ENCODE measurements at regions not wholly inside any gene's neighbourhood (a gene's known extent, or its start where the extent isn't known, plus 50 kb on each side); places are given as distances from the start of the nearest gene placed in this dataset.
A peak's percentile ranks its signal among the peaks of the same experiment; 100 is the strongest.

DNA sequence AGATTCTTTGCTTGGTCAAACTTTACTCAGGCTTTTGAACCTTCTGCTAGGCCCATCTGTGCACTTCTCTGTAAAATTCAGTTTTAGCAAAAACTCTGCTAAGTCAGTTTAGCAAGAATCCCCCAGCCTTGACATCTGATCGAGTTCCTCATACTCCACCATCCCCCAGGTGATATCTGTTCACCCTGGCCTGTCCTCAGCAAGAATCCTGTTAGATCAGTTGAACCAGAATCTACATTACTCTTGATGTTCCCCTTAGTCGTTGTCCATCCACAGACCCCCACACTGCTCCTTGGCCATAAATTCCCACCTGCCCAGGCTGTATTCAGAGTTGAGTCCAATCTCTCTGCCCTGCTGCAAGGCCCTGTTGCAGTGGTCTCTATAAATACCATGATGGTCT lies 162.6 kb downstream of the ZNF674 start:
- no peak overlapping the region for H3K27ac ChIP-seq
- TF ChIP-seq CTCF (IDR thresholded peaks at IDR 0.05) = no peak
- no peak for TF ChIP-seq ZFX (IDR thresholded peaks at IDR 0.05; ENCODE audit: borderline replicate concordance)

DNA sequence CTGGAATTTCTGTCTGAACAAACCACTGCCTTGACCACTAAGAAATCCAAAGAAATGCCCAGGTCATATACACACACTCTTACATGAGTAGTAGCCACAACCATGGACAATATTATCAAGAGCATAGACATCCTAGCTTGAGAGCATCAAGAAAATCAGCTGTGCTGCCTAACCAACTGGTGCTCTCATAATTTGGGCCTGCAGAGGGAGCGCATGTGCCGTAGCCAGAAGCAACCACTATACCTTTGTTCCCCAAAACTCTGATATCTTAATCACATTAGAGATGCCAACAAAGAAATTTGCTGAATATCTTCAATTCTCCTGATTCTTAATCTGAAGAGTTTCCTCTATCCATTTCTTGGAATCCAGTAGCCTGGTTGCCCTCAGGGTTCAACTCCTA lies 163.6 kb downstream of the ZNF674 start:
- peak; percentile 45 for TF ChIP-seq CTCF (IDR thresholded peaks at IDR 0.05)
- no peak for TF ChIP-seq ZFX (IDR thresholded peaks at IDR 0.05; ENCODE audit: borderline replicate concordance)
- H3K27ac ChIP-seq = no peak overlapping the region

- TF ChIP-seq ZFX (IDR thresholded peaks at IDR 0.05; ENCODE audit: borderline replicate concordance) = no peak
- no peak for TF ChIP-seq CTCF (IDR thresholded peaks at IDR 0.05)
- no peak overlapping the region for H3K27ac ChIP-seq
Measured at GRCh38 chrX:46380148-46380752, 165.0 kb downstream of the ZNF674 start.

DNA sequence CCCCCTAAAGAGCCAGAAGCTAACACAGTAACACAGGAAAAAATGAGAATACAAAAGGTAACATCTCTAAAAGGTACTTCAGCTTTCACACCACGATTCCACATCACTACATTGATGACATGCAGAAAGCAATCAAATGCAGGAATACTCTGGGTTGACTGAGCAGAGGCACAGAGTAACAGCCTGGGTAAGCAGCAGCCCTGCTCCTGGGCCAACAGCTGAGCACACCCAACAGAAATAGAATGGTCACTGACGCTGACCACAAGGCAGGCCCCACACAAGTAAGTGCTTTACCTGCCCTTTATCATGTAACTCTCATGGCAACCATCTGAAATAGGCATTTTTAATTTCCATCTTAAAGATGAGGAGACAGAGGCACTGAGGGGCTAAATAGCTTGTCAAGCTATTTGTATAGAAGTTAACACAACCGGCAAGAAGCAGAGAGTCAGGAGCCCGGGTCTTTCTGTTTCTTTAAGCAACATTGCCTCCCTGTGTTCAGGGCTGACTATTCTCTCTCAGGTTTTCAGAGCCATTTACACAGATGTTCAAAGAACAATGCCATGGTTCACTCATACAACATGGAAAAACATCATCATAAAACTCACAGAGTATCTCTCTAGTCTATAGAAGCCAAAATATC lies 168.9 kb downstream of the ZNF674 start:
- H3K27ac ChIP-seq = no peak overlapping the region
- TF ChIP-seq ZFX (IDR thresholded peaks at IDR 0.05; ENCODE audit: borderline replicate concordance) = no peak
- TF ChIP-seq CTCF (IDR thresholded peaks at IDR 0.05) = no peak

GRCh38 chrX:46375831-46376230 lies 169.4 kb downstream of the ZNF674 start:
- H3K27ac ChIP-seq = no peak overlapping the region
- no peak for TF ChIP-seq CTCF (IDR thresholded peaks at IDR 0.05)
- no peak for TF ChIP-seq ZFX (IDR thresholded peaks at IDR 0.05; ENCODE audit: borderline replicate concordance)

DNA sequence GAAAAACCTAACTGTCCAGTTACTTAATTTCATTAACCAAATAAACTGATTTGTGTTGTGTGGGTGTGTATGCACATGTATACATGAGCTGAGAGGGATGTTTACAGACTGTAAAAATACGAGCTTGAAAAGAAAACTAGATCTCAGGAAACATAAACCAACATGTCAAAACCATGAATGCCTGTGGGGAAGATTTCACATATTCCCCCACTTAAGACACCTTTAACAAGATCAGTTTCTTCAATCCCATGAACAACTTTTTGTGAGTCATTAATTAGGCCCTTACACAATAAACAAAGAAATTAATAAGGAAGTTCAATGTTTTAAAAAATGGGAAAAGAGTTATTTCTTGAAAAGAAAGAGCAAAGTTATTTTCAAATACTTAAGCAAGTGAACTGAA lies 170.8 kb downstream of the ZNF674 start:
- TF ChIP-seq CTCF (IDR thresholded peaks at IDR 0.05) (no peak), ZFX (IDR thresholded peaks at IDR 0.05; ENCODE audit: borderline replicate concordance) (no peak)
- H3K27ac ChIP-seq = no peak overlapping the region

DNA sequence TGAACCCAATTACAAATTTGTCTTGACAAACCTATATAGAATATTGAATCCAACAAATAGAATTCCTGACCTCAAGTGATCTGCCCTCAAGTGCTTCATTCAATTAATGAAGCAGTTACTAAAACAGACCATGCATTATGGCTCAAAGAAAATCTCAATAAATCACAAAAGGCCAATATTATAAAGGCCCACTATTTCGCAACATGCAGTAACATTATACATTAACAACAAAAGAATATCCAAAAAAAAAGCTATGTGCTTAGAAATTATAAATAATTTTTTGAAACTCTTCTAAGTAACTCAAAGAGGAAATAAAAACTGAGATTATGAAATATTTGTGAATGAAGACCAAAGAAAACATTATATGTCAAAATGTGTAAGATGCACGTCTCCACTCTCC lies 177.7 kb downstream of the ZNF674 start:
- no peak overlapping the region for H3K27ac ChIP-seq
- TF ChIP-seq CTCF (IDR thresholded peaks at IDR 0.05) = no peak
- TF ChIP-seq ZFX (IDR thresholded peaks at IDR 0.05; ENCODE audit: borderline replicate concordance) = no peak
